A549 (cell line): ENCODE measurements at regions not wholly inside any gene's neighbourhood (a gene's known extent, or its start where the extent isn't known, plus 50 kb on each side); places are given as distances from the start of the nearest gene placed in this dataset.
"Not testable (repeated sequence)": the region's sequence is repeated elsewhere in the genome, so short reads cannot be mapped to it uniquely, and the experiment has no call there.

Experiments used
- ATAC-seq, 2 experiments: fragments of 200-7000 bp in 1 of 2; fragments of >200 bp in 1 of 2; cut with Nextera tagmentation in 1 of 2; cut with Tn5 transposase in 1 of 2; 3 replicates each; pipeline versions ENCODE4 v1.8.0 to v1.9.1; 2018 to 2020; ENCODE audit warnings: mild to moderate bottlenecking in 1 of 2, moderate library complexity in 1 of 2
- CTCF ChIA-PET: fragments of 300-600 bp; sonication (Branson Sonifier 250); formaldehyde crosslinking; extraction: SDS; loops from one replicate; lab custom pipeline; 2021; ENCODE audit warnings: antibody characterized with exemption, inconsistent platforms; lab: Yijun Ruan, JAX
- POLR2A ChIA-PET: fragments of 350-600 bp; formaldehyde crosslinking; extraction: SDS; loops from one replicate; lab custom pipeline; 2021; ENCODE audit warnings: antibody characterized with exemption, inconsistent platforms; lab: Yijun Ruan, JAX
- DNase-seq, 2 experiments: peaks; one replicate each; pipeline versions ENCODE4 v3.0.0 to v3.0.0-alpha.2; 2011 to 2016; ENCODE audit warnings: low read depth in 1 of 2, low spot score in 1 of 2
- FAIRE-seq: peaks from 2 replicates; lab custom pipeline; 2011; peaks lifted over from hg19 to GRCh38; lab: Jason Lieb, UNC
- H3K27ac ChIP-seq, 2 experiments: fragments of >200 bp; sonication (Bioruptor Twin); formaldehyde crosslinking; 3 replicates each; pipeline ENCODE4 v1.5.1; 2016 to 2017
- H3K4me1 ChIP-seq: fragments of >200 bp; sonication (Bioruptor Twin); formaldehyde crosslinking; 3 replicates; pipeline ENCODE4 v1.6.1; 2016
- H3K4me2 ChIP-seq: fragments of >200 bp; sonication (Bioruptor Twin); formaldehyde crosslinking; 3 replicates; pipeline ENCODE4 v1.6.1; 2016
- H3K4me3 ChIP-seq: fragments of >200 bp; sonication (Bioruptor Twin); formaldehyde crosslinking; 3 replicates; pipeline ENCODE4 v1.5.1; 2016
- H3K9me3 ChIP-seq: fragments of >200 bp; sonication (Bioruptor Twin); formaldehyde crosslinking; 3 replicates; pipeline ENCODE4 v1.6.1; 2016
- CBX8 ChIP-seq: fragments of 200-600 bp; sonication (generic); IDR thresholded peaks from 2 replicates; pipeline ENCODE4 v1.6.1; 2016
- CEBPB ChIP-seq, 2 experiments: fragments of >200 bp in 1 of 2; sonication (Bioruptor Twin) in 1 of 2; formaldehyde crosslinking in 1 of 2; IDR thresholded peaks; 2 replicates each; pipeline ENCODE4 v1.6.1; 2012 to 2016
- CHD4 ChIP-seq: fragments of 200-600 bp; sonication (generic); IDR thresholded peaks from 2 replicates; pipeline ENCODE4 v1.6.1; 2016; ENCODE audit warnings: antibody characterized with exemption, mild to moderate bottlenecking, borderline replicate concordance
- CTCF ChIP-seq: fragments of >200 bp; sonication (Bioruptor Twin); formaldehyde crosslinking; IDR thresholded peaks from 3 replicates; pipeline ENCODE4 v1.5.1; 2016
- EHF ChIP-seq: fragments of 250-450 bp; sonication (Bioruptor Pico); IDR thresholded peaks from 2 replicates; pipeline ENCODE4 v1.5.0; 2020; ENCODE audit warnings: mild to moderate bottlenecking
- ELK1 ChIP-seq: fragments of 150-350 bp; IDR thresholded peaks from 2 replicates; pipeline ENCODE4 v1.6.1; 2014; ENCODE audit warnings: low read depth, mild to moderate bottlenecking, low read length
- ESRRA ChIP-seq: fragments of 150-350 bp; IDR thresholded peaks from 2 replicates; pipeline ENCODE4 v1.6.1; 2014; ENCODE audit warnings: mild to moderate bottlenecking, low read length, borderline replicate concordance
- FOXS1 ChIP-seq: fragments of 250-450 bp; sonication (Bioruptor Pico); IDR thresholded peaks from 2 replicates; pipeline ENCODE4 v1.5.0; 2020; ENCODE audit warnings: mild to moderate bottlenecking, moderate library complexity
- GATA3 ChIP-seq: IDR thresholded peaks from 2 replicates; pipeline ENCODE4 v1.6.1; 2012; ENCODE audit warnings: borderline replicate concordance
- JUN ChIP-seq, 2 experiments: fragments of >200 bp; sonication (Bioruptor Twin); formaldehyde crosslinking; IDR thresholded peaks; 2 replicates in 1 of 2; 3 replicates in 1 of 2; pipeline ENCODE4 v1.6.1; 2016 to 2017
- JUNB ChIP-seq: fragments of >200 bp; sonication (Bioruptor Twin); formaldehyde crosslinking; IDR thresholded peaks from 2 replicates; pipeline ENCODE4 v1.6.1; 2016
- KDM1A ChIP-seq: fragments of 200-600 bp; sonication (generic); IDR thresholded peaks from 2 replicates; pipeline ENCODE4 v1.6.1; 2016; ENCODE audit warnings: low read depth, mild to moderate bottlenecking
- MAFK ChIP-seq: fragments of 450-650 bp; IDR thresholded peaks from 2 replicates; pipeline ENCODE4 v1.6.1; 2014; ENCODE audit not compliant: partially characterized antibody
- POLR2A ChIP-seq: IDR thresholded peaks from 2 replicates; pipeline ENCODE4 v1.6.1; 2012; ENCODE audit warnings: mild to moderate bottlenecking, low read length
- POLR2AphosphoS2 ChIP-seq: conservative IDR thresholded peaks from 2 replicates; pipeline ENCODE4 v1.6.1; 2012; ENCODE audit warnings: low read length, improper control_type of control experiment, inconsistent platforms
- RAD21 ChIP-seq, 2 experiments: fragments of >200 bp in 1 of 2; sonication (Bioruptor Twin) in 1 of 2; formaldehyde crosslinking in 1 of 2; IDR thresholded peaks in 1 of 2; conservative IDR thresholded peaks in 1 of 2; 2 replicates in 1 of 2; 3 replicates in 1 of 2; pipeline ENCODE4 v1.6.1; 2012 to 2018; ENCODE audit warnings: inconsistent platforms in 1 of 2
- USF2 ChIP-seq: fragments of 450-650 bp; IDR thresholded peaks from 2 replicates; pipeline ENCODE4 v1.6.1; 2014; ENCODE audit warnings: antibody characterized with exemption
- WGBS: methylation state at CpG from one replicate; pipeline ENCODE4 v1.1.6; 2017; ENCODE audit errors: missing lambda C conversion rate; 5-methylcytosine and 5-hydroxymethylcytosine counted together
- TF ChIP-seq, protein P1 (sequence below): fragments of >200 bp; sonication (Bioruptor Twin); formaldehyde crosslinking; IDR thresholded peaks from 3 replicates; pipeline ENCODE4 v1.6.1; 2016

DNA sequence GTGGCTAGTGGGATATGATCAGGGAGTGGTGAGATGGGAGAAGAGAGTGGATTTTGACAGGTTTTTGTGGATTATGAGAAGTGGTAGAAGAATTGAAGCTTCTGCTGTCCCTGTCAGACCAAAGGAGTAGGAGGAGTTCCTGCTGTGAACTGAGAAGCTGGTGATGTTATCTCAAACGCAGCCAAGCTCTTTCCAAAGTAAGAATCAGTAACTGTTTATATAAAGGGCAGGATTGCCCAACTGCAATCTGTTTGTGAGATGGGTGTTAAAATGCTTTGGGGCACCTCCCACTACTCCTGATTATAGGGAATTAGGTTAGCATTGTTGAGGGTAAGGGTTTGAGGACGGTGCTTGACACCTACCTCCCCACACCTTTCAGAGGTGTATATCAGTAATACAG is 60.5 kb upstream of the USP25 start:
- ChIA-PET CTCF (no interaction called here), POLR2A (no interaction called here)
- ATAC-seq, result no peak
- 0 out of 3 replicates have a peak overlapping the region, but pooled peaks have one; percentile 19 for H3K4me2 ChIP-seq
- WGBS, result 47% methylated on average over 2 of the region's 2 CpGs
- FAIRE-seq, result no peak
- no peak for DNase-seq
- H3K27ac ChIP-seq, result no peak overlapping the region
- peaks cover 30% of the 10 kb centered on the region for H3K4me1 ChIP-seq
- H3K9me3 ChIP-seq, result no peaks in the 10 kb centered on the region
- no peak for TF ChIP-seq JUNB
- no peak for TF ChIP-seq GATA3
- no peak for TF ChIP-seq RAD21 (conservative IDR thresholded peaks at IDR 0.05 in 1 of 2, IDR thresholded peaks at IDR 0.05 in 1 of 2)
- TF ChIP-seq CHD4, result no peak
- TF ChIP-seq ESRRA, result no peak
- TF ChIP-seq FOXS1 (CRISPR knock-in tag), result no peak
- TF ChIP-seq, protein P1, sequence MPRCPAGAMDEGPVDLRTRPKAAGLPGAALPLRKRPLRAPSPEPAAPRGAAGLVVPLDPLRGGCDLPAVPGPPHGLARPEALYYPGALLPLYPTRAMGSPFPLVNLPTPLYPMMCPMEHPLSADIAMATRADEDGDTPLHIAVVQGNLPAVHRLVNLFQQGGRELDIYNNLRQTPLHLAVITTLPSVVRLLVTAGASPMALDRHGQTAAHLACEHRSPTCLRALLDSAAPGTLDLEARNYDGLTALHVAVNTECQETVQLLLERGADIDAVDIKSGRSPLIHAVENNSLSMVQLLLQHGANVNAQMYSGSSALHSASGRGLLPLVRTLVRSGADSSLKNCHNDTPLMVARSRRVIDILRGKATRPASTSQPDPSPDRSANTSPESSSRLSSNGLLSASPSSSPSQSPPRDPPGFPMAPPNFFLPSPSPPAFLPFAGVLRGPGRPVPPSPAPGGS, result no peak
- no peak for TF ChIP-seq JUN (IDR thresholded peaks at IDR 0.05)
- TF ChIP-seq MAFK, result no peak
- TF ChIP-seq KDM1A, result no peak
- TF ChIP-seq CEBPB (IDR thresholded peaks at IDR 0.05), result no peak
- TF ChIP-seq CBX8, result no peak
- no peak for TF ChIP-seq POLR2A
- TF ChIP-seq USF2, result no peak
- H3K4me3 ChIP-seq, result no peak overlapping the region

- H3K4me3 ChIP-seq, result no peak overlapping the region
- POLR2A ChIA-PET, result no interaction called here
- WGBS, result 91% methylated on average over 3 of the region's 3 CpGs
- DNase-seq (no peak), ATAC-seq (no peak), FAIRE-seq (no peak)
- H3K27ac ChIP-seq, result no peak overlapping the region
- peaks cover 30% of the 10 kb centered on the region for H3K4me1 ChIP-seq
- no peak for TF ChIP-seq RAD21 (conservative IDR thresholded peaks at IDR 0.05 in 1 of 2, IDR thresholded peaks at IDR 0.05 in 1 of 2)
- no peak for TF ChIP-seq JUNB
- no peak for TF ChIP-seq CTCF
- no peak for TF ChIP-seq ELK1
- no peak for TF ChIP-seq EHF
- TF ChIP-seq POLR2AphosphoS2, result no peak
- CTCF ChIA-PET, result no interaction called here
- H3K9me3 ChIP-seq, result no peaks in the 10 kb centered on the region
- no peak overlapping the region for H3K4me2 ChIP-seq
Observed at GRCh38 chr21:15671188-15671587, 58.6 kb upstream of the USP25 start.

GRCh38 chr21:15672578-15672977 is 57.2 kb upstream of the USP25 start:
- POLR2A ChIA-PET, result not testable (repeated sequence)

More at GRCh38 chr21:15672578-15672977, 57.2 kb upstream of the USP25 start:
- H3K27ac ChIP-seq, ATAC-seq, CTCF ChIA-PET, FAIRE-seq, DNase-seq, H3K9me3 ChIP-seq, H3K4me2 ChIP-seq, H3K4me3 ChIP-seq: not testable (repeated sequence)
- peaks cover 18% of the 10 kb centered on the region for H3K4me1 ChIP-seq
- 95% methylated on average over 15 of the region's 15 CpGs for WGBS
